ENCODE measurements at regions not wholly inside any gene's neighbourhood (a gene's known extent, or its start where the extent isn't known, plus 50 kb on each side); places are given as distances from the start of the nearest gene placed in this dataset.

DNA sequence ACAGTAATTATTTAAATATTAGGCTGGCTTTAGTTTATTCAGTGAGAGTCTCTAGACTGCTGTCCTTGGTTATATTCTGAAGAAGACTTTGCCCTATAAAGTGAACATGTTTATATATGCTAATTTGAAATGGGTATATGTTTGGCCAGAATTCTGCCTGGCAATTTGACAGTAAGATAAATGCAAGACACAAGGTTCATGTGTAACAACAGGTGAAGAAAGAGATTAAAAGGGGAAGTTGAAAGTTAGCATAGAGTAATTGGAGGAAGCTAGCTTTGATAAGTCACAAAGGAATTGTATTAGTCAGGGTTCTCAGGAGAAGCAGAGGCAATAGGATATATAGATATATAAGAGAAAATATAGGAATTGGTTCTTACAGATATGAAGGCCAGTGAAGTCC, 191.4 kb downstream of the CENPW start:
- TF ChIP-seq, protein P1, sequence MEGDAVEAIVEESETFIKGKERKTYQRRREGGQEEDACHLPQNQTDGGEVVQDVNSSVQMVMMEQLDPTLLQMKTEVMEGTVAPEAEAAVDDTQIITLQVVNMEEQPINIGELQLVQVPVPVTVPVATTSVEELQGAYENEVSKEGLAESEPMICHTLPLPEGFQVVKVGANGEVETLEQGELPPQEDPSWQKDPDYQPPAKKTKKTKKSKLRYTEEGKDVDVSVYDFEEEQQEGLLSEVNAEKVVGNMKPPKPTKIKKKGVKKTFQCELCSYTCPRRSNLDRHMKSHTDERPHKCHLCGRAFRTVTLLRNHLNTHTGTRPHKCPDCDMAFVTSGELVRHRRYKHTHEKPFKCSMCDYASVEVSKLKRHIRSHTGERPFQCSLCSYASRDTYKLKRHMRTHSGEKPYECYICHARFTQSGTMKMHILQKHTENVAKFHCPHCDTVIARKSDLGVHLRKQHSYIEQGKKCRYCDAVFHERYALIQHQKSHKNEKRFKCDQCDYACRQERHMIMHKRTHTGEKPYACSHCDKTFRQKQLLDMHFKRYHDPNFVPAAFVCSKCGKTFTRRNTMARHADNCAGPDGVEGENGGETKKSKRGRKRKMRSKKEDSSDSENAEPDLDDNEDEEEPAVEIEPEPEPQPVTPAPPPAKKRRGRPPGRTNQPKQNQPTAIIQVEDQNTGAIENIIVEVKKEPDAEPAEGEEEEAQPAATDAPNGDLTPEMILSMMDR (conservative IDR thresholded peaks at IDR 0.05; ENCODE audit: low read depth, low read length) = no peak
- no peak for TF ChIP-seq EZH2 (IDR thresholded peaks at IDR 0.05; ENCODE audit: low read length, unreplicated experiment)
